ENCODE measurements at regions not wholly inside any gene's neighbourhood (a gene's known extent, or its start where the extent isn't known, plus 50 kb on each side); places are given as distances from the start of the nearest gene placed in this dataset.
"Not testable (repeated sequence)": the region's sequence is repeated elsewhere in the genome, so short reads cannot be mapped to it uniquely, and the experiment has no call there.

- DNase-seq, result no peak
Observed at GRCh38 chr2:150259746-150260145, 227.7 kb downstream of the RND3 start.

DNA sequence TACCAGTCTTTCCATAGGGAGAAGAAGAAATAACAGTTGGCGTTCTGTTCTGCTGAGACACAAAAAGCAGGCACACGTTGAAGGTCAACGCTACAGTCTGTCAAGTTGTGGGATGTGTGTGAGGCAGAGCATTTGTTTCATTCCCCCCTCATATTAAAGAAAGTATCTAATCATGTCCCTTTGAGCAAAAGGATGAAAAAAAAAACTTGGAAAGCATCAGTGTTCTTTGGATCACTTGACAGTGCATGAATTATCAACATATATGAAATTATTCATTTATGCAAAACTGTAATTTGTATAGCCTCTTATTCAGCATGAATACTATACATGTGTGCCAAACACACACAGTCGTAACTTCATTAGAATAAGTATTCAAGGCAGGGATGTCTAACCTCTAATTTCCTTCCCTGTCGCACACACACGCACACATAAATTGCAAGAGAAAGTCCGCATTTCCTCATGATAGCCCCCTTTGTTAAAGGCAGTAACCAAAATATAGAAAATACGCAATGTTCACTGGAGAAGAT is 228.6 kb downstream of the RND3 start:
- no peak for DNase-seq

GRCh38 chr2:150256736-150257135 is 230.7 kb downstream of the RND3 start:
- DNase-seq, result no peak

DNA sequence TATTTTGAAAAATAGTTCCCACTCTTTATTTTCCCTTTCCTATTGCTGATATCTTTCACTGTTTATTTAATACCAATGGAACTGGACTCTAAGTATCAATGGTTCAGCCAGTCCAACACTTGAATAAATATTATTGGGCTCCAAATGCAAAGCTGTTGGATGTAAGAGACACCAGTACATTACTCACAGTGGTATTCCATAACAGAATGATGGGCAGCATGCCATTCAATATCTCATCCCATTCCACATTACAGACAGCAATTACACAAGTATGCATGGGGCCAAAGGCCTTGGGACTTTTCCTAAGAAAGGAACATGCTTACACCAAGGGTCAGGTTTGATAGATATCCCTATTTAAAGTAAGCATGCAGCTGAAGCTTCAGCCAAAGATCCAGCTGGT is 231.9 kb downstream of the RND3 start:
- DNase-seq, result no peak

- not testable (repeated sequence) for DNase-seq
Observed at GRCh38 chr2:150249735-150250134, 237.7 kb downstream of the RND3 start.

GRCh38 chr2:150247481-150247880 is 240.0 kb downstream of the RND3 start:
- DNase-seq, result no peak

DNA sequence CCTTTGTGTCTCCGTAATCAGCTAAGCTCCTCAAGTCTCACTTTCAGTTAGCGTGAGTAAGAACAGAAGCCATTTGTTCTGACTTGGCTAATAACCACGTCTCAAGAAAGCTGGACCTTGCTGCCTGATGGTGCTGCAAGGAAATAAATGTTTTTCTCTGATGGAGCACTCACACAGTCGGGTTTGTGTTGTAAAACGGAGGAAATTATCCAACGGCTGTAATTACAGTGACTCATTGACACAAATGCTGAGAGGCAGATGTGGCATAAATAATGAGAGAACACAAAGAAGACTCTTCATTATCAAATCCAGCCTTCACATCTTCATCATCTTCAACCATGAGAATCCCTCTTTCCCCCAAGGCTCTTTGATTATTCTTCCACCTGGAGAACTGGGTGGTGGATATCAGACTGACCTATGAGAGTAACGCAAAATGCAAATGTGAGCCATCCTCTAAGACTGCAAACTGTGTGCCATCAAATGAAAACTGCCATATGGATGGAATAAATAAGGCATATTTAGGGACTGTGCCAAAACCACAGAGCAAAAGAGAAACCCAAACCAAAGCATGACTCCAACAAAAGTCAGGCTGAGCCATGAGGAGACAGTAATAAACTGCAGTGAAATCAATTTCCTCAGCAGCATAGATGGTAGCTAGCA is 252.6 kb downstream of the RND3 start:
- peak; percentile 23 for DNase-seq

DNA sequence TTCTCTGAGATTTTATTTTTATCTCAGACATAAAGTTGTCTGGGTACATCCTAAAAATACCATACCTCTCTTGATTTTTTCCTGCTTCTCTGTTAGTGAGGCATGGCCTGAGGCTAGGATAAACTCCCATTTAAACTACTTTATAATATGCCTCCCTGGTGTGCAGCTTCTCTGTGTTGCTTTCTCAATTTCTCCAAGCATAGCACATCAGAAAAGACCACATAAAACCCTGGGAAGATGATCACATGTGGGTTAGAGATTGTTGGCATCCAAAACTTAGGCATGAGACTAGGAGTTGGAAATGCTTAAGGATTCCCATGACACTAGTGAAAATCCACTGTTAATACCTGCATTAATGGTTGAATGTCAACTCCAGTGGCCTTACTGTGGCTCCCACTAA is 254.6 kb downstream of the RND3 start:
- DNase-seq, result no peak

DNA sequence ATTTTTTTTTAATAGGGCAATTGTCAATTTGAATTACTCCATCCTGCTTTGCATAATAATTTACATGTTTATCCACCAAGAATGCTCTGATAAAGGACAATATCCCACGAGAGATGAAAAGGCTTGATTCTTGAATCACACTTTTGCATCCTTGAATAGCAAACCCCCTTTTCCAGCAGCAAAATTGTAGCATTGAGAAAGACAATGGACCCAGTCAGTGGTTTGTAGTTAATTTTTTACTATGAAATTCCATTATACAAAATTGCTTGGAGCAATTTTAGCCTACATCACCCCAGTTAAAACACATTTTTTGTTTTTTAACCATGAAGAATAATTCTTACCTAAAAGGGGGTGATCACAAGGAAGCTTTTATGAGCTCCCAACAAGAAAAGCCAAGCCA is 255.1 kb downstream of the RND3 start:
- DNase-seq, result no peak

GRCh38 chr2:150230616-150231015 is 256.9 kb downstream of the RND3 start:
- DNase-seq, result no peak

- no peak for DNase-seq
Observed at GRCh38 chr2:150230004-150230403, 257.5 kb downstream of the RND3 start.

GRCh38 chr2:150228936-150229335 is 258.5 kb downstream of the RND3 start:
- DNase-seq, result no peak

DNA sequence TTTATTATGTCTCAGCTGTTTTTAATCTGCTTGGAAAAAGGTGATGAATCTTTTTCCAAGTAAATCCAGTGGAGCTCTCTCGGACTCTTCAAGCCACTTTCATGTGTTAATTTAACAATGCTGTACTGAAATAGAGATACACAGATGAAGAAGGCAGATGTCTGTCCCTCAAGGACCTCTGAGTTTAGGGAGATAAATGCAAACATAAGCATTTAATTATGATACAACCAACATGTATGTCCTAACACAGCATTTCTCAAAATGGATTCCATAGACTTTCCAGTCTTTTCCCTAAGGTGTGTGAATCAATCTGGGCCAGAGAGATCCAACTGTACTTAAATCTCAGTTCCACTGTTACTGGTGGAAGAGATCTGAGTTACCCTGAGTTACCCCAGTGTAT is 262.4 kb downstream of the RND3 start:
- DNase-seq, result no peak

- DNase-seq, result no peak
Observed at GRCh38 chr2:150224321-150224720, 263.1 kb downstream of the RND3 start.

- DNase-seq, result no peak
Observed at GRCh38 chr2:150222942-150223341, 264.5 kb downstream of the RND3 start.

DNA sequence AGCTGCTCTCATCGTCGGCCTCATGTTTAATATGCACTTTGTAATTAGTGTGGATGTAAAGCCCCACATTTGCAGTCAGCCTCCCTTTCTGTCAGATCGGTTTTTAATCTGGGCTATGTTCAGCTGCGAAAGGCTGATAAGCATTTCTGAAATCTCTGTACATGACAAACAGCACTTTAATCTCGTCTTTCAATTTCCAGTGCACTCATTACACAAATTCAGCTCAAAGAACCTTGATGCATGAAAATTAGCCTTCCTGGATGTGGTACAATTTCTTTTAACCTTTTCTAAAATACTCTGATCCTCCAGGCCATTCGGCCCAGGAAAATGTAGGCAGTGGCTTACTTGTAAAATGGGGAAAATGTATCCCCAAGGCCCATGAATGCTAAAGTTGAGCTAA is 265.1 kb downstream of the RND3 start:
- no peak for DNase-seq

- DNase-seq, result no peak
Observed at GRCh38 chr2:150219861-150220260, 267.6 kb downstream of the RND3 start.

- DNase-seq, result no peak
Observed at GRCh38 chr2:150215041-150215440, 272.4 kb downstream of the RND3 start.

DNA sequence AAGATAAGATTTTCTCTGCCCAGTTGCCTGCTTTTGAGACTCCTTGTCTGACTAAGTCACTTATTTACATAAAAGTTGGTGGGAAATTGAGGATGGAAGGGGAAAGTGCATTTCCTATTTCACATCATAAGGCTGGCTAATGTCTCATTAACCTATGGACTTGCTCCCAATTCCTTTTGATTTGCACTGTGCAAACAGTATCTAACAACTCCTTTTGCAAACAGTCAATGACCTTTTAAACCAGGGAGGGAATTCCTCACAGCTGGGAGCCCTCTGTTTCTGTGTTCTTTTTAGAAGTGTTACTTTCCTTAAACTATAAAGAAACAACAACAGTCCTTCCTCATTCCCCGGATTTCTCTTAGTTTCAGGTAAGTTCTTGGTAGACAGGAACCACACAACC is 272.8 kb downstream of the RND3 start:
- DNase-seq, result no peak

DNA sequence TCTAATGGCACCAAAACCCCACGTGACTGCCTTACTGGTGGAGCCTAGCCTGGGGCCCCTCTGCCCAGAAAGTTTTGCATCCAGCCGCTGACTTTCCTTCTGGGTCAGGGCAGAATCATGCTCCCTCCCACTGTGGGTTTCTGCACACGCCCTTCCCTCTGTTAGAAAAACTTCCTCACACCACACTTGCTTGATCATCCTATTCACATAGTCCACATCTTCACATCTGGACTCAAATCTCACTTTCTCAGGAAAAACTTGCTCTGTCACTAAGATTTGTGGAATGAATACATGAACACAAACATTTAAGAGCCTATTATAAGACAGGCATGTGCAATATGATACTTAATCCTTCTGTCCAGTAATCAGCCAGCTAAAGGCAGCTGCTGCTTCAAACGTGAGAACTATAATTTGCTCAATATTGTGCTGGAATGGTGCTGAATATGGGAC is 274.7 kb downstream of the RND3 start:
- DNase-seq, result peak; percentile 54

GRCh38 chr2:150211164-150211631 is 276.3 kb downstream of the RND3 start:
- DNase-seq, result no peak

DNA sequence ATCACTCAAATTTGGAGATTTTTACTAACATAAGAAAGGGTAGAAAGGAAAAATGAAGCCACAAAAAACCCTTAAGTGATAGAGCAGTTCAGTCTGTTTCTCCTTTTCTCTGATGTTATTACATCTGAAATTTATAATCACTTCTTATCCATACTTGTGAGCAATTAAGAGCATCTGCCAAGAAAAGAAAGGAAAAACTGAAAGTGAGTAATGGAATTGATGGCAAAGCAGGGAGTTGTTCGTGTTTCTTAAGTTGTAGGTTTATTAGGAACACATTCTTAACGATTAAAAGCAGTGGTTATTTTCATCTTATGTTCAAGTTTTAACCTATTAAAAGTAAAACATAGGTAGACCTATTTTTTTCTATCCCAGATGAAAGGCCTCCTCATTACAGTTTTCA is 277.7 kb downstream of the RND3 start:
- no peak for DNase-seq

DNA sequence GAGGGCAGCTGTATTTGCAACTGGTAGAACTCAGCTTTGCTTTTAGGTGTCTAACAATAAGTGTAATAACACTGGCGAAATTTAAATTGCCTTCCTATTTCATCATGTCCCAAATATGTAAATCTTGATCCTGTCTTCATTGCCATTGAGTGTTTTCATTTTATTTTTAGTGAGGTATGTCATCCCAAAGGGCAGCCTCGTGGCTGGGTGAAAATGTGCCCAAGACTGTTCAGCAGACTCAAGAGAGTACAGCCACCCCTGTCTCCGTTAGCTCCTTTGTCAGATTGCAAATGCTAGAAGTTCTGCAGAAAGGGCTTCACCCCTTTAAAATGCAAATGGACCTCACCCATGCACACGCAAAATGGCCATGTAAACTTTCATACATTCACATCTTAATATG is 278.8 kb downstream of the RND3 start:
- DNase-seq, result no peak

- no peak for DNase-seq
Observed at GRCh38 chr2:150207979-150208378, 279.5 kb downstream of the RND3 start.

- DNase-seq, result no peak
Observed at GRCh38 chr2:150204451-150204850, 283.0 kb downstream of the RND3 start.
